ENCODE measurements at regions not wholly inside any gene's neighbourhood (a gene's known extent, or its start where the extent isn't known, plus 50 kb on each side); places are given as distances from the start of the nearest gene placed in this dataset.

GRCh38 chr2:238719641-238720040 is 128.2 kb upstream of the TWIST2 start:
- TF ChIP-seq CTCF (IDR thresholded peaks at IDR 0.05) (no peak), POLR2A (IDR thresholded peaks at IDR 0.05) (no peak)
